Right lobe of liver (tissue), 4 donors: ENCODE measurements at regions not wholly inside any gene's neighbourhood (a gene's known extent, or its start where the extent isn't known, plus 50 kb on each side); places are given as distances from the start of the nearest gene placed in this dataset.

Source experiments
- POLR2A ChIP-seq: fragments of 450-650 bp; IDR thresholded peaks from one replicate; pipeline ENCODE4 v1.6.1; 2017; ENCODE audit warnings: antibody characterized with exemption, mild to moderate bottlenecking
- TF ChIP-seq, protein P1 (sequence below), 4 donors: fragments of 200-600 bp in 3 of 4; fragments of 450-650 bp in 1 of 4; IDR thresholded peaks; one replicate each; pipeline versions ENCODE4 v1.5.1 to v1.8.0; 2016 to 2022; ENCODE audit warnings: antibody characterized with exemption in 4 of 4, mild to moderate bottlenecking in 2 of 4
- donor health status: DM: no; HTN: no; CAD: no.
- donor health status: DM: no; HTN: no; CAD: no.
- donor health status: DM: no; HTN: yes; CAD: no.

DNA sequence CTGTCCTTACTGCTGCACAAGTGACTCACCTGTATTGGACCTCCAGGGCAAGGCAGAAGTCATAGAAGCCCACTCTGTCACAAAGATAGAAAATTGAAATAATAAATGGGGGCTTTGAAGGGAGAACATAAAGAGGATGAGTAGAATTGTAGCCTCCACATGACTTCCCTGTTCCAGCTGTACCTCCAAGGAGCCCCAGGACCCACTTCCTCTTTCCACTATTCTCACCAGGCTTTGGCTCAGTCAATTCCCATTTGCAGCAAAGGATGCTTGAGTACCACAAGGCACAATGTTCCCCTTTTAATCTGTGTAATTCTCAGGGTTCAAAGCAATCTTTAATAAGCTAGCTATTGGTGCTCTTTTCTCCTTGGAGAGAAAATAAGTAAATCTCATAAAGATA, 512.1 kb downstream of the TOX3 start:
- TF ChIP-seq, protein P1, sequence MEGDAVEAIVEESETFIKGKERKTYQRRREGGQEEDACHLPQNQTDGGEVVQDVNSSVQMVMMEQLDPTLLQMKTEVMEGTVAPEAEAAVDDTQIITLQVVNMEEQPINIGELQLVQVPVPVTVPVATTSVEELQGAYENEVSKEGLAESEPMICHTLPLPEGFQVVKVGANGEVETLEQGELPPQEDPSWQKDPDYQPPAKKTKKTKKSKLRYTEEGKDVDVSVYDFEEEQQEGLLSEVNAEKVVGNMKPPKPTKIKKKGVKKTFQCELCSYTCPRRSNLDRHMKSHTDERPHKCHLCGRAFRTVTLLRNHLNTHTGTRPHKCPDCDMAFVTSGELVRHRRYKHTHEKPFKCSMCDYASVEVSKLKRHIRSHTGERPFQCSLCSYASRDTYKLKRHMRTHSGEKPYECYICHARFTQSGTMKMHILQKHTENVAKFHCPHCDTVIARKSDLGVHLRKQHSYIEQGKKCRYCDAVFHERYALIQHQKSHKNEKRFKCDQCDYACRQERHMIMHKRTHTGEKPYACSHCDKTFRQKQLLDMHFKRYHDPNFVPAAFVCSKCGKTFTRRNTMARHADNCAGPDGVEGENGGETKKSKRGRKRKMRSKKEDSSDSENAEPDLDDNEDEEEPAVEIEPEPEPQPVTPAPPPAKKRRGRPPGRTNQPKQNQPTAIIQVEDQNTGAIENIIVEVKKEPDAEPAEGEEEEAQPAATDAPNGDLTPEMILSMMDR (IDR thresholded peaks at IDR 0.05): no peak
- no peak for TF ChIP-seq POLR2A
